HG03139 (cell line): ENCODE measurements at regions not wholly inside any gene's neighbourhood (a gene's known extent, or its start where the extent isn't known, plus 50 kb on each side); places are given as distances from the start of the nearest gene placed in this dataset.

Experiments
- ATAC-seq: cut with Tn5 transposase; IDR thresholded peaks from one replicate; pipeline ENCODE4 v1.9.1; 2021; ENCODE audit not compliant: unreplicated experiment

- ATAC-seq = no peak
Observed at GRCh38 chr2:8462280-8462679, 219.6 kb upstream of the ID2 start.

GRCh38 chr2:8462899-8463648 is 218.8 kb upstream of the ID2 start:
- ATAC-seq = no peak

DNA sequence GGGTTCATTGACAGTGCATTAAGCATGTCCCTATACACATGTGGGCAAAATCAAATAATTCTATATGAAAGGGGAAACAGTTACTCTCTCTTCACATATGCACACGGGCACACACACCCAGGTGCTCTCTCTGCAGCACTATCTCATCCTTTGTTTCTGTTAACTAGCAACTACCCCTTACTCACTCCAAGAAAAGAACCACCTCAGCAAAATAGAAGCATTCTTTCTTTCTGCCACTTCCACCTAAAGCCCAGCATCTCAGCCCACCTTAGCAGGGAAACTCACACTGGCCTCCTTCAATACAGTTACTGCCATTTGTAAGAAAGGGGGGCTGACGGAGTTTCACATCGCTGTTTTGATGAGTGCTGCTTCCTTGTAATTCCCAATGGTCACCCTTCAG is 216.3 kb upstream of the ID2 start:
- no peak for ATAC-seq

DNA sequence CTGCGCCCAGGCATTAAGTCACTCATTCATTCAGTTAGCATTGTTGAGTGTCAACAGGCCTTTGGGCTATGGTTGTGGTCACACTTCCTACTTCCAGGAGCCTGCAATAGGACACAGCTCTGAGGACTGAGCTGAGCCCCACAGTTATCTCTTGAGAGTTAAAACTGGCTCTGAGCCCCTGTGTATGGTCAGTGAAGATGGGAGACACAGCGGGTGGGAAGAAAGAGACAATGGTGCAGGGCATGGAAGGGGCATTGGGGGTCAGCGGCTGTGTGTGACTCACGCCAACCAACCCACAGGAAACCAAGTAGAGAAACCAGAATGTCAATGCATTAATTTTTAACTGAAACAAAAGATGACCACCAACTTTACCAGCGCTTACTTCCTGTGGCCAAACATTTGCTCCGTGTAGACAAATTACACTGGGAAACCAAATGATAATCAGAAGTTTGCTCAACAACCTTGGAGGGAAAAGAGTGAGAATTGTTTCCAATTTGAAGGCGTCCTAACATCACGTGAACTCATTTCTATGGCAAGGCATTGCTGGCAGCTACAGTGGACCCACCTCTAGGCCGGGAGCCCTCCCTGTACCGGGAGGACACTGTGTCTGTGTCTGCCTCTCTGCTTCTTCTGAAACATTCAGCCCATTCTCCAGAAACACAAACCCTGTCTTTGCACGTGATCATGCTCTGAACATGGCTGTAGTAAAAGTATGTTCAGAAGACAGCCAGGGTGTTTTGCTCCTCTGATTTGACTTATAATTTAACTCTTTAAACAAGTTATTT is 212.0 kb upstream of the ID2 start:
- peak; percentile 45 for ATAC-seq

DNA sequence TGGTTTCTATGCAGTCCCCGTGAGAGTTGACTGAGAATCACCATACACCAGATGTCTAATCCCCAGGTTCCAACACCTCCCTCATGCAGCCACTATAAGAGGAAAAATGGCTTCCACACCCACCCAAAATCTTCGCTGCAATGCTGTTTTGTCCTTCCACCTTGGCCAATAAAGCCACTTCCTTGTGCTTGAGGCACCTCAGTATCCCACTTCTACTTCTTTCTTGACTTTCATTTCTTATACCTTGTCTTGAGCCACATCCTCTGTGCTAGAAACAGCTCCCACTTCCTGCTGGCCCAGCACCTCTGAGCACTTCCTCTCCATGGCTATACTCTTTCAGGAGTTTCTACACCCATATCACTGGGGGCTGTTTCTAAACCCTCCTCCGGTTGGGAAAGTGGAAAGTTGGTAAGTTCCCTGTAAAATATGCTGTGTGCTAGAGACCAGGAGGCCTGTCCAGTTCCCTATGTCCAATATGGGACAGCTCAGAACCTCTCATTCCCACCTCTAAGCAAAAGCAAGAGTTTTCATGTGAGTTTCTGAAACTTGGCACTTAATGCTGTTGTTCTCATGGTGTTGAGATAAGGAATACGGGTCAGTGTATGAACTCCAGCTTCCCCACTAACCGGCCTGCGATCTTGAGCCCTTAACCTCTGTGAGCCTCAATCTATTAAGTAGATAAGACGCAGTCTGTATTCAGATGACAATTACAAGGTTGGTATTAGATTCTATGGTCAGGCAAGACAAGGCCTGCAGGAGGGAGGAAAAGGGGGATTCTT is 209.1 kb upstream of the ID2 start:
- ATAC-seq = peak; percentile 62

DNA sequence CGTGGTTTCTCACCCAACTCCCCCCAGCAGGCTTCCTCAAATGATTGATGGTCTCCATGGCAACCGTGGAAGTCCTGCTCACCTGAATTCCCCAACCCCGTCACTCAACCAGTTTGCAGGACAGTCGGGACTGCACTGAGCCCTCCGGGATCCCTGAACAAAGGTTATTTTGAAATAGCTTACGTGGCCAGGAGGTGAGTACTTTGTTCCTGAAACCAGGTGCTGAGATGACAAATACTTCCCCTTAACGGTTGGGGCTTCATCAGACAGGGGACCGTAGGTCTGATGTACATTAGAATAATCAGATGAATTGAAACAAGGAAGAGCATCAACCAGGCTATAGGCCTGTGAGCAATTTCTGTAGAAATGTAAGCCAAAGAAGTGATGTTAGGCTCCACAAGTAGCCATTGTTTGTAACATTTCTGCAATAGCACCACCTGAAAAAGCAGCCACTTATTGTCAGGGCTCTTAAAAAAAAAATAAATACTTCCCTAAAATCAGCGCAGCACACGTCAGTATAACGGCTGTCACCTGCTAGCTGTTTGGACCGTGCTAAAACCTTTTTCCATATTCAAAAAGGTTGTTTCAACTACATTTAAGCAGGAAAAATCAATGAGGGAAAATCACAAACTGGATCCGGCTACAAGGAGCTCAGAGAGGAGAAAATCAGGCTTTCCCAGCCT is 206.4 kb upstream of the ID2 start:
- ATAC-seq = peak; percentile 26

- peak; percentile 39 for ATAC-seq
Observed at GRCh38 chr2:8477552-8478470, 204.0 kb upstream of the ID2 start.

DNA sequence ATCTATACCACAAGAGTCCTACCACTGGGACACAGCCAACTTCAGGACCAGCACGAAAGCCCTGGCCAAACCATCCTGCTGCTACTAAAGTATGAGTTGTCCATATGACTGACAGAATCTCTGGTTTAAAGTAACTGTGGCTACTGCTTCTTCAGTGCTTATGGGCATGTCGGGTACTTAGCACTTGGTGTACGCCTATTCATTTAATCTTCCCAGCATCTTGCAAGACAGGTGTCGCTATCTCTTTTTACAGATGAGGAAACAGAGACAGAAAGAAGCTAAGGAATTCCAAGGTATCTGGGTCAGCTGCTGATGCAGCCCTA is 203.4 kb upstream of the ID2 start:
- ATAC-seq = no peak

GRCh38 chr2:8479298-8479697 is 202.6 kb upstream of the ID2 start:
- no peak for ATAC-seq

GRCh38 chr2:8480915-8481314 is 200.9 kb upstream of the ID2 start:
- no peak for ATAC-seq

DNA sequence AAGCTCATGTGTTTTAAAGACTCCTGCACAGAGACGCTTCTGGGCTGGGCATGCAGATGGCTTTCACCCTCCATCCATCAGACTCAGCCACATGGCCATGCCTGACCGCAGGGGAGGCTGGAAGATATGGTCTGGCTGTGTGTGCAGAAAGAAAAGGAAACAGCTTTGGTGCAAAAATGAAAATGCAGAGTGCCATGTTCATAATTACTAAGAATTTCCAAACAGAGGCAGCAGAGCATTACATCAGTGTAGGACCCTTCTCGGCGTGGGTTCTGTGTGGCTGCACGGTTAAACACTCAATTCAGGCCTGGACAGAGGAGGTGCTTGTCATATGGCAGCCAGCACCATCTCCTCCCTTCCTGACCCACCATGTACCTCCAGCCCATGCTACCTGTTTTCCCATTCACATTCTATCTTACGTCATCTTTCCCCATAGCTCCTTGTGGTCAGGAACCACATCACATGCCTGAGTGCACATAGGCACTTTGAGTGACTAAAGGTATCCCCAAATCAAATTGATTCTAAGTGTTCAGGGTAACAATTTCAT is 200.3 kb upstream of the ID2 start:
- ATAC-seq = peak; percentile 42

DNA sequence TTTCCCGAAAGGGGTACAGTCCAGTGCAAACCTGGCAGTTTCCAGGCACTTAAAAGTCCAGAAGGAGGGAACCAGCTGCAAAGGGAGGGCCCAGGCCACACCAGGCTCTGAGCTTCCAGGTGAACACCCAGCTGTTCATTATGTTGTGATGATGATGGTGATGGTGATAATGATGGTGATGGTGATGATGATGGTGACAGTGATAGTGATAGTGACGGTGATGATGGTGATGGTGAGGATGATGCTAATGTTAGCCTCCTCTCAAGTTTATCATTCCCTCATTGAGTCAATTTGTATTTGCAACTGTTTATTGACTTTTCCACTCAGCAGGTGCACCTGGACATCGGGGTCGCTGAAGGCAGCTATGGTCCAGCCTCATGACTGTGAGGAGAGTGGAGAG is 199.4 kb upstream of the ID2 start:
- ATAC-seq = no peak

- no peak for ATAC-seq
Observed at GRCh38 chr2:8484502-8485283, 197.2 kb upstream of the ID2 start.

- no peak for ATAC-seq
Observed at GRCh38 chr2:8485736-8486135, 196.1 kb upstream of the ID2 start.

GRCh38 chr2:8486141-8486540 is 195.7 kb upstream of the ID2 start:
- ATAC-seq = no peak

DNA sequence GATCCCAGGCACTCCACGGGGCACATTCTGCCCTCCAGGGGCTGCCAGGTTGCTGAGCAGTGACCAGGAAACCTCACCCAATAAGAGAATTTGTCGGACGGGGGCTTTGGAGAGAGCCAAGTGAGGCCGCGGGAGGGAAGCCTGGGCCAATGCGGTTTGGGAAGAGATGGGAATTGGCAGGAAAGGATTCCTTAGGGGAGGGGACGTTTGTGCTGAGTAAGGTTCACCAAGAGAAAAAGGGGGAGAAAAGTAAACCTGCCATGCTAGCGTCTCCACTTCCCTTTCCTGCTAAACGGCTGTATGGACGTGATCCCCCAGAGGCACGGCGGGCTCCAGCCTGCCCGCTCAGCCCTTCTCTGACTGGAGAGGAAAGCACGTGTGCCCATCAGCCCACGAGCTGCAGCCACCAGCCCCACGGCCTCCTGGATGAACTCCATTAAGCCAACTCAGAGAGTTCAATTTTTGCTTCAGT is 194.4 kb upstream of the ID2 start:
- no peak for ATAC-seq

- ATAC-seq = peak; percentile 73
Observed at GRCh38 chr2:8488001-8488738, 193.7 kb upstream of the ID2 start.

GRCh38 chr2:8489221-8489620 is 192.6 kb upstream of the ID2 start:
- ATAC-seq = no peak
